CD4-positive, alpha-beta T cell (primary cell): ENCODE measurements at regions not wholly inside any gene's neighbourhood (a gene's known extent, or its start where the extent isn't known, plus 50 kb on each side); places are given as distances from the start of the nearest gene placed in this dataset.

Source experiments
- ATAC-seq: fragments of 200-7000 bp; cut with Tn5 transposase; one replicate; pipeline ENCODE4 v1.10.0; 2022; ENCODE audit warnings: mild to moderate bottlenecking; ENCODE audit not compliant: poor library complexity
- CTCF ChIA-PET: fragments of 350-600 bp; sonication (Branson Sonifier 250); formaldehyde crosslinking; loops from one replicate; lab custom pipeline; 2021; ENCODE audit warnings: antibody characterized with exemption, inconsistent platforms; lab: Charles Lee
- POLR2A ChIA-PET: fragments of 350-600 bp; sonication (Branson Sonifier 250); formaldehyde crosslinking; loops from one replicate; lab custom pipeline; 2021; ENCODE audit warnings: antibody characterized with exemption, inconsistent platforms; lab: Charles Lee
- DNase-seq, 14 experiments: peaks; one replicate each; pipeline ENCODE4 v3.0.0-alpha.2; 2013 to 2020; ENCODE audit warnings: mixed read lengths in 2 of 14
- H3K27ac ChIP-seq, 2 donors: one replicate each; pipeline versions ENCODE4 v1.5.1 to v1.7.0; 2013; ENCODE audit warnings: low read length in 2 of 2, low read depth in 1 of 2, mild to moderate bottlenecking in 1 of 2
- H3K27me3 ChIP-seq, 2 experiments: 1 replicate in 1 of 2; 2 replicates in 1 of 2; pipeline versions ENCODE4 v1.6.1 to v1.7.0; 2013; ENCODE audit warnings: low read length in 2 of 2, control low read depth in 1 of 2, mild to moderate bottlenecking in 1 of 2, moderate library complexity in 1 of 2; ENCODE audit not compliant: insufficient read depth in 2 of 2, control insufficient read depth in 1 of 2
- H3K36me3 ChIP-seq: one replicate; pipeline ENCODE4 v1.6.1; 2013; ENCODE audit warnings: low read length, control low read depth; ENCODE audit not compliant: insufficient read depth
- H3K4me1 ChIP-seq: one replicate; pipeline ENCODE4 v1.6.1; 2013; ENCODE audit warnings: low read length, control low read depth; ENCODE audit not compliant: insufficient read depth
- H3K4me3 ChIP-seq: one replicate; pipeline ENCODE4 v1.5.1; 2013; ENCODE audit warnings: mild to moderate bottlenecking, low read length, moderate library complexity
- H3K9me3 ChIP-seq, 2 experiments: 1 replicate in 1 of 2; 2 replicates in 1 of 2; pipeline versions ENCODE4 v1.6.1 to v1.7.0; 2013; ENCODE audit warnings: low read length in 2 of 2, mild to moderate bottlenecking in 2 of 2, control low read depth in 1 of 2, moderate library complexity in 1 of 2; ENCODE audit not compliant: control insufficient read depth in 1 of 2, insufficient read depth in 1 of 2
- H3K27ac Mint-ChIP-seq: one replicate; pipeline ENCODE4 v1.8.0; 2020; ENCODE audit warnings: mixed read lengths
- H3K27me3 Mint-ChIP-seq: one replicate; pipeline ENCODE4 v1.8.0; 2021; ENCODE audit warnings: mixed read lengths
- H3K36me3 Mint-ChIP-seq: one replicate; pipeline ENCODE4 v1.8.0; 2021; ENCODE audit warnings: low read depth, mixed read lengths
- H3K4me1 Mint-ChIP-seq: one replicate; pipeline ENCODE4 v1.8.0; 2021; ENCODE audit warnings: low read depth, mixed read lengths
- H3K4me3 Mint-ChIP-seq: one replicate; pipeline ENCODE4 v1.8.0; 2020; ENCODE audit warnings: mild to moderate bottlenecking, mixed read lengths
- H3K9me3 Mint-ChIP-seq: one replicate; pipeline ENCODE4 v1.8.0; 2020; ENCODE audit warnings: mixed read lengths
- CTCF ChIP-seq: fragments of 200-600 bp; IDR thresholded peaks from one replicate; pipeline ENCODE4 v1.8.0; 2022; ENCODE audit warnings: antibody characterized with exemption, mild to moderate bottlenecking
- intact Hi-C, 2 experiments: fragments of 100-400 bp; cut with DNase I in 1 of 2; cut with micrococcal nuclease in 1 of 2; formaldehyde crosslinking; loops; one replicate each; pipeline versions ENCODE4 v1.15.1 to v1.9.0; 2023 to 2025; cut with DNase I, micrococcal nuclease

- POLR2A ChIA-PET, result no interaction called here
- Mint-ChIP-seq H3K4me3 (no peak overlapping the region), H3K27ac (no peak overlapping the region), H3K9me3 (no peaks in the 10 kb centered on the region), H3K27me3 (peaks cover 3% of the 10 kb centered on the region), H3K4me1 (no peaks in the 10 kb centered on the region), H3K36me3 (no peaks in the 10 kb centered on the region)
- ATAC-seq (no peak), DNase-seq (no peak)
- Histone ChIP-seq H3K36me3 (no peaks in the 10 kb centered on the region), H3K27me3 (no peaks in the 10 kb centered on the region), H3K4me3 (no peak overlapping the region), H3K9me3 (no peaks in the 10 kb centered on the region), H3K4me1 (no peaks in the 10 kb centered on the region), H3K27ac (no peak overlapping the region)
- CTCF ChIA-PET, result no interaction called here
- TF ChIP-seq CTCF, result no peak
- intact Hi-C loops, result no loop called here
These were observed 541.3 kb upstream of the MARCKS start for GRCh38 chr6:113315879-113316278.

- ATAC-seq (no peak), DNase-seq (no peak)
- intact Hi-C loops, result no loop called here
- no peaks in the 10 kb centered on the region for H3K36me3 ChIP-seq
- Mint-ChIP-seq H3K4me1 (no peaks in the 10 kb centered on the region), H3K27me3 (peaks cover 7% of the 10 kb centered on the region), H3K27ac (no peak overlapping the region), H3K36me3 (no peaks in the 10 kb centered on the region), H3K4me3 (no peak overlapping the region), H3K9me3 (peaks cover 3% of the 10 kb centered on the region)
- H3K9me3 ChIP-seq, result no peaks in the 10 kb centered on the region
- H3K4me3 ChIP-seq, result no peak overlapping the region
- H3K27me3 ChIP-seq, result no peaks in the 10 kb centered on the region
- no peaks in the 10 kb centered on the region for H3K4me1 ChIP-seq
- ChIA-PET POLR2A (no interaction called here), CTCF (no interaction called here)
- no peak overlapping the region for H3K27ac ChIP-seq
- no peak for TF ChIP-seq CTCF
These were observed 539.7 kb upstream of the MARCKS start for GRCh38 chr6:113317442-113317841.

- intact Hi-C loops, result no loop called here
- no peak overlapping the region for H3K4me3 ChIP-seq
- Mint-ChIP-seq H3K4me1 (no peaks in the 10 kb centered on the region), H3K4me3 (no peak overlapping the region), H3K27me3 (peaks cover 7% of the 10 kb centered on the region), H3K9me3 (peaks cover 3% of the 10 kb centered on the region), H3K27ac (no peak overlapping the region), H3K36me3 (no peaks in the 10 kb centered on the region)
- H3K9me3 ChIP-seq, result no peaks in the 10 kb centered on the region
- ATAC-seq (no peak), DNase-seq (no peak)
- ChIA-PET CTCF (no interaction called here), POLR2A (no interaction called here)
- no peaks in the 10 kb centered on the region for H3K4me1 ChIP-seq
- H3K27me3 ChIP-seq, result no peaks in the 10 kb centered on the region
- H3K36me3 ChIP-seq, result no peaks in the 10 kb centered on the region
- TF ChIP-seq CTCF, result no peak
- no peak overlapping the region for H3K27ac ChIP-seq
These were observed 539.1 kb upstream of the MARCKS start for GRCh38 chr6:113317891-113318574.
